ENCODE measurements at regions not wholly inside any gene's neighbourhood (a gene's known extent, or its start where the extent isn't known, plus 50 kb on each side); places are given as distances from the start of the nearest gene placed in this dataset.
"Not testable (repeated sequence)": the region's sequence is repeated elsewhere in the genome, so short reads cannot be mapped to it uniquely, and the experiment has no call there.

DNA sequence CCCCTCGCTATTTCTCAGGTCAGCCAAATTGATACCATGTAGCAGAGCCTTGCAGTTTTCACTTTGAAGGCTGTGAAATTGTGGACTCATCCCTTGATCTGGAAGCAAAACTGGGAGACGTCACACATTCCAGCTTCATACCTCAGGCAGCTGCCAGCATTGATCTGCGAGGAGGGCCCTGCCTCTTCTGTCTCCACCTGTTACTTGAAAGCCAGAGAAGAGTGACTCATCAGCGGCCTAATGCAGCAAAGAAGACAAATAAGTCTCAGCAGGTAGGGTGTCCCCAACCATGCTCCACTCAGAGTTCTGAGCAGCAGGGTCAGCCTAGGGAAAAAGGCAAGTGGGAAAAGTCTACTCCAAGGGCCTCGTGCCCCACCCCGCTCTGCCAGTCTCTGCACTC lies 69.4 kb upstream of the BMP2 start:
- Histone ChIP-seq H3K36me3 (ENCODE audit: control insufficient read depth in 2 of 3, insufficient read depth in 3 of 3, low read length in 3 of 3) (no peaks in the 10 kb centered on the region), H3K27me3 (ENCODE audit: control insufficient read depth, insufficient read depth, low read length) (no peaks in the 10 kb centered on the region), H3K4me1 (ENCODE audit: control insufficient read depth in 2 of 3, insufficient read depth in 2 of 3, low read depth in 1 of 3, low read length in 3 of 3) (no peaks in the 10 kb centered on the region), H3K4me3 (ENCODE audit: low read length in 3 of 3) (no peak overlapping the region), H3K9me3 (ENCODE audit: control insufficient read depth in 2 of 3, insufficient read depth in 1 of 3, low read length in 3 of 3) (no peaks in the 10 kb centered on the region), H3K27ac (ENCODE audit: low read depth in 2 of 2, low read length in 2 of 2) (no peak overlapping the region), H3K9ac (ENCODE audit: low read length in 3 of 3) (no peak overlapping the region)
- intact Hi-C loops (cut with DNase I) = no loop called here
- TF ChIP-seq, protein P1, sequence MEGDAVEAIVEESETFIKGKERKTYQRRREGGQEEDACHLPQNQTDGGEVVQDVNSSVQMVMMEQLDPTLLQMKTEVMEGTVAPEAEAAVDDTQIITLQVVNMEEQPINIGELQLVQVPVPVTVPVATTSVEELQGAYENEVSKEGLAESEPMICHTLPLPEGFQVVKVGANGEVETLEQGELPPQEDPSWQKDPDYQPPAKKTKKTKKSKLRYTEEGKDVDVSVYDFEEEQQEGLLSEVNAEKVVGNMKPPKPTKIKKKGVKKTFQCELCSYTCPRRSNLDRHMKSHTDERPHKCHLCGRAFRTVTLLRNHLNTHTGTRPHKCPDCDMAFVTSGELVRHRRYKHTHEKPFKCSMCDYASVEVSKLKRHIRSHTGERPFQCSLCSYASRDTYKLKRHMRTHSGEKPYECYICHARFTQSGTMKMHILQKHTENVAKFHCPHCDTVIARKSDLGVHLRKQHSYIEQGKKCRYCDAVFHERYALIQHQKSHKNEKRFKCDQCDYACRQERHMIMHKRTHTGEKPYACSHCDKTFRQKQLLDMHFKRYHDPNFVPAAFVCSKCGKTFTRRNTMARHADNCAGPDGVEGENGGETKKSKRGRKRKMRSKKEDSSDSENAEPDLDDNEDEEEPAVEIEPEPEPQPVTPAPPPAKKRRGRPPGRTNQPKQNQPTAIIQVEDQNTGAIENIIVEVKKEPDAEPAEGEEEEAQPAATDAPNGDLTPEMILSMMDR (IDR thresholded peaks at IDR 0.05; ENCODE audit: borderline replicate concordance, extremely low read depth, insufficient read depth) = no peak
- FAIRE-seq (no peak), DNase-seq (no peak)

DNA sequence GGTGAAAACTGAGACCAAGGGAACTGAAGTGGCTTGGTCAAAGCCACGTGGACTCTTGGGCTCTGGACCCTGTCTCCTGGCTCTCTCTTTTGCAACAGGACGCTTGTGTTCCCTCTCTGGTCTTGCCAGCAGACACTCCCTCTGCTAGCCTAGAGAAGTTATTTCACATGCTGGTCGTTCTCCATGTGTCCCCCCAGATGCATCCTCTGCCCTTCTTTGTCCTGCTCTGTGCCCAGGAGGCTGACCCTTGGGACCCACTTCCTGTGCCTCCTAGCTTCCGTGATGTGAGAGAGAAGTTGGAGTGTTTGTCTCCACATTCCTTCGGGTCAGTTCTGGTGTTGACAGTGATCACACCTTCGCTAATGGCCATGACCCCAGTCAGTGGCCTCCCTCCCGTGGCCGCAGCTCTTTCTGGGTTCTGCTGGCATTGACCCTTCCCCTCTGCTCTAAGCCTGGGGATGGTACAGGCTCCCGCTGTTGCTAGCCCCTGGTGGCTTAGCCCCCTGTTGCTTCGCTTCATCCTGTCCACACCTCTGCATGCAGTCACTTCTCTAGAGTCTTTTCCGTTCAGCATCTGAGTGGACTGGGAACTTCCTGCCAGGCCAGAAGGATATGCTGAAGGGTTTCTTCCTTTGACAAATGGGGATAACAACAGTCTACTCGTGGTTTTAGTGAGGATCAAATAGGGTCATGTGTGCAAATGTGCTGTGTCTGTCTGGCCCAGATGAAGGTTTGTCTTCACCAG lies 70.1 kb upstream of the BMP2 start:
- H3K27ac ChIP-seq (ENCODE audit: low read depth in 2 of 2, low read length in 2 of 2) = no peak overlapping the region
- DNase-seq (no peak), FAIRE-seq (no peak)
- intact Hi-C loops (cut with DNase I) = no loop called here
- no peak overlapping the region for H3K4me3 ChIP-seq (ENCODE audit: low read length in 3 of 3)
- H3K36me3 ChIP-seq (ENCODE audit: control insufficient read depth in 2 of 3, insufficient read depth in 3 of 3, low read length in 3 of 3) = no peaks in the 10 kb centered on the region
- no peak overlapping the region for H3K9ac ChIP-seq (ENCODE audit: low read length in 3 of 3)
- no peaks in the 10 kb centered on the region for H3K4me1 ChIP-seq (ENCODE audit: control insufficient read depth in 2 of 3, insufficient read depth in 2 of 3, low read depth in 1 of 3, low read length in 3 of 3)
- TF ChIP-seq, protein P1 (IDR thresholded peaks at IDR 0.05; ENCODE audit: borderline replicate concordance, extremely low read depth, insufficient read depth) = no peak
- no peaks in the 10 kb centered on the region for H3K9me3 ChIP-seq (ENCODE audit: control insufficient read depth in 2 of 3, insufficient read depth in 1 of 3, low read length in 3 of 3)
- no peaks in the 10 kb centered on the region for H3K27me3 ChIP-seq (ENCODE audit: control insufficient read depth, insufficient read depth, low read length)

DNA sequence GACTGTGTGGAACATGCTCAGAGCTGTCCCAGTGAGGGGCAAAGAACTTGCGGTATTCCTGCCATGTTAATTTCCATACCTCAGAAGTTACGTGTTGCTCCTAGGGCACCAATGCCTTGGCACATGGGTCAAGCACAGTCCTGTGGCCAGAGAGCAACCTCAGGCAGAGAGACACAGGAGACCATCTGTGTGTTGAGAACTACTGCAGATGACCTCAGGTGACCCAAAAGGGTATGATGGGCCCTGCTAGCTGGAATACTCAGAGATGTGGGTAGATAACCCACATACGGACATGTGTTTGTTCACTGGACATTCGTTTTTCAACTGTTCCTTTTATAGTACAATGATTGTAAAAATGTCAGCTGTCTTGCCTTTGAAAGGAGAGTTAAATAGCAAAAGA lies 71.5 kb upstream of the BMP2 start:
- TF ChIP-seq, protein P1 (IDR thresholded peaks at IDR 0.05; ENCODE audit: borderline replicate concordance, extremely low read depth, insufficient read depth) = no peak
- Histone ChIP-seq H3K4me3 (ENCODE audit: low read length in 3 of 3) (no peak overlapping the region), H3K27ac (ENCODE audit: low read depth in 2 of 2, low read length in 2 of 2) (no peak overlapping the region), H3K27me3 (ENCODE audit: control insufficient read depth, insufficient read depth, low read length) (no peaks in the 10 kb centered on the region), H3K9ac (ENCODE audit: low read length in 3 of 3) (no peak overlapping the region), H3K36me3 (ENCODE audit: control insufficient read depth in 2 of 3, insufficient read depth in 3 of 3, low read length in 3 of 3) (no peaks in the 10 kb centered on the region), H3K4me1 (ENCODE audit: control insufficient read depth in 2 of 3, insufficient read depth in 2 of 3, low read depth in 1 of 3, low read length in 3 of 3) (no peaks in the 10 kb centered on the region), H3K9me3 (ENCODE audit: control insufficient read depth in 2 of 3, insufficient read depth in 1 of 3, low read length in 3 of 3) (no peaks in the 10 kb centered on the region)
- FAIRE-seq (no peak), DNase-seq (no peak)
- intact Hi-C loops (cut with DNase I) = no loop called here

DNA sequence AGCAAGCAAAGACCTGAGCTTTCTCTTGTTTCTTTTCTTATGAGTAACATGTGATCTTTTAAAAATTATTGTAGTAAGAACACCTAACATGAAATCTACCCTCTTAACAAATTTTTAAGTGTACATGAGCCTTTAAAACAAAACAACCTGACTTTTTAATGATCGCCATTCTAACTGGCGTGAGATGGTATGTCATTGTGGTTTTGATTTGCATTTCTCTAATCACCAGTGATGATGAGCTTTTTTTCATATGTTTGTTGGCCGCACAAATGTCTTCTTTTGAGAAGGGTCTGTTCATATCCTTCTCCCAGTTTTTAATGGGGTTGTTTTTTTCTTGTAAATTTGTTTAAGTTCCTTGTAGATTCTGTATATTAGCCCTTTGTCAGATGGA lies 73.7 kb upstream of the BMP2 start:
- intact Hi-C loops (cut with DNase I) = not testable (repeated sequence)

More for the DNA sequence above, 73.7 kb upstream of the BMP2 start:
- not testable (repeated sequence) for H3K4me1 ChIP-seq (ENCODE audit: control insufficient read depth in 2 of 3, insufficient read depth in 2 of 3, low read depth in 1 of 3, low read length in 3 of 3); FAIRE-seq; H3K9ac ChIP-seq (ENCODE audit: low read length in 3 of 3); H3K27ac ChIP-seq (ENCODE audit: low read depth in 2 of 2, low read length in 2 of 2); H3K36me3 ChIP-seq (ENCODE audit: control insufficient read depth in 2 of 3, insufficient read depth in 3 of 3, low read length in 3 of 3); DNase-seq; H3K27me3 ChIP-seq (ENCODE audit: control insufficient read depth, insufficient read depth, low read length); H3K9me3 ChIP-seq (ENCODE audit: control insufficient read depth in 2 of 3, insufficient read depth in 1 of 3, low read length in 3 of 3); H3K4me3 ChIP-seq (ENCODE audit: low read length in 3 of 3)
